ENCODE measurements at regions not wholly inside any gene's neighbourhood (a gene's known extent, or its start where the extent isn't known, plus 50 kb on each side); places are given as distances from the start of the nearest gene placed in this dataset.
"Not testable (repeated sequence)": the region's sequence is repeated elsewhere in the genome, so short reads cannot be mapped to it uniquely, and the experiment has no call there.

DNA sequence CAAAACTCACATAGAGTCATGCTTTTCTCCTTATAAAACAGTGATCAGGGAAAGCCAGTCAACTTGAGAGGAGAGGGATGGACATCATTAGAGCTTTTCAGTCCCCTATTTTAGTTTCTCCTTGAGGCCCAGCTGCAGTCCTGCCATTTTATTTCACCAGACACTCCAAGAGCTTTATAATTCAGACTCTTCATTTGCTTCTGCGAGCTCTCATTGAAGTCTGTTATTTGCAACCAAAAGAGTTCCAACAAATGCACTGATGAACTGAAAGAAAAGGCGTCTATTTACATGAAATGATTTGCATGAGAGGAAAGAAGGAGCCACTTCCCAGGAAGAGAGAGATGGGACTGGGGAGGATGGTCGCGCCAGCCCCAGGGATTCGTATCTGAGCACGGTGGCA is 86.8 kb downstream of the NDUFA12 start:
- no peak for DNase-seq

DNA sequence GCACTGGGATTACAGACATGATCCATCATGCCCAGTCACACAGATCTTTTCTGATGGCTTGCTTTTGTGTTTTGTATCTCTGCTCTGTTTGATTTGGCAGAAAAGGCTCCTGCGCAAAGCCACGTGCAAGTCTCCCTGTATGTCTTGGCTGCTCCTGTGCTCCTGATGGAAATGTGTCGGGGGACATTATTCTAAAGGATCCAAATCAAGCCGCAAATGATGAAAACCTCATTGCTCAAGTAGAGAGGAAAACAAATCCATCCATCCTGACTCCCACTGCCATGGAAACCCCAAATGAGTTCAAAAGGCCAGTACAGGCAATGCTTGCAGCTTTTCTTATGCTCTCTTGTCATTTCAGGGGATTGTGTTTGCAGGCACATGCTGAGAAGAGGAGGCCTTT is 93.8 kb downstream of the NDUFA12 start:
- DNase-seq: no peak

DNA sequence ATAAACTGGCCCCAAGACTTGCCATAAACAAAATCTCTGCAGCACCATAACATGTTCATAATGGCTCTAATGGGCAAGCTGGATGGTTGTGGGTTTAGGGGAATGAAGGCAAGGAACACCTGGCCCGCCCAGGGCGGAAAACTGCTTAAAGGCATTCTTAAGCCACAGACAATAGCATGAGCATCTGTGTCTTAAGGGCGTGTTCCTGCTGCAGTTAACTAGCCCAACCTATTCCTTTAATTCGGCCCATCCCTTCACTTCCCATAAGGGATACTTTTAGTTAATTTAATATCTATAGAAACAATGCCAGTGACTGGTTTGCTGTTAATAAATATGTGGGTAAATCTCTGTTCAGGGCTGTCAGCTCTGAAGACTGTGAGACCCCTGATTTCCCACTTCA is 97.7 kb downstream of the NDUFA12 start:
- DNase-seq: not testable (repeated sequence)

DNA sequence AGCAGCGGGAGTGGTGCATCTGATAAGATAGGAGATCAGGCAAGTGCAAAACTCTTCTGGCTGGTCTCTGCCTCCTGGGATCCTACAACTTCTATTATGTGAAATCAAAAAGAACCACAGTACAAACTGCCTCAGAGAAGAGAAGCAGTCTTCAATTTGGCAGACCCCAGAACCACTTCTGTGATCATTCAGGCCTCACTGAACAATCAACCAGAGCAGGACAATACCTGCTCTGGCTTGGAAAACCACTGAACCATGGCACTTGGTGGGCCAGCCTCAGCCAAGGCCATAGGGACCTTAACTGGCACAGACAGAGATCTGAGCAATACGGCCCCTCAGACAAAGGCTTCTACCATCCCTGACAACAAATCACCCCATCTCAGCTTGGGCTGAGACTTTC is 103.0 kb downstream of the NDUFA12 start:
- no peak for DNase-seq

DNA sequence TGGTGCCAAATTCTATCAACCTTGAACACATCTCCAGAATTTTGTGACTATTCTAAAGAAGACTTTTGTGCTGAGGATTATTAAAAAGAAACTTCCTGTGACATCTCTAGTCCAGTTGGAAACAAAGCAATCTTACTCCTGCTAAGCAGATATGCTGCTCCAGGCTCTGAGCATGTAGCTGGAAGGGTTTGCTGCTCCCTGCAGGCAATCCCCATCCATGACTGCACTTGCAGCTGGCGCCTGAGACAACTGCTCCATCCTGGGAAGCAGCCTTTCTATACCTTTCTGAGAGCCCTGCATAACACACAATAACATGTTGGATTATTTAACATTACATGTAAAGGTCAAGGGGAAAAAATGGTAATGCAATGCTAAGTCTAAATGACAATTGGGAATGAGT is 105.1 kb downstream of the NDUFA12 start:
- DNase-seq: no peak

DNA sequence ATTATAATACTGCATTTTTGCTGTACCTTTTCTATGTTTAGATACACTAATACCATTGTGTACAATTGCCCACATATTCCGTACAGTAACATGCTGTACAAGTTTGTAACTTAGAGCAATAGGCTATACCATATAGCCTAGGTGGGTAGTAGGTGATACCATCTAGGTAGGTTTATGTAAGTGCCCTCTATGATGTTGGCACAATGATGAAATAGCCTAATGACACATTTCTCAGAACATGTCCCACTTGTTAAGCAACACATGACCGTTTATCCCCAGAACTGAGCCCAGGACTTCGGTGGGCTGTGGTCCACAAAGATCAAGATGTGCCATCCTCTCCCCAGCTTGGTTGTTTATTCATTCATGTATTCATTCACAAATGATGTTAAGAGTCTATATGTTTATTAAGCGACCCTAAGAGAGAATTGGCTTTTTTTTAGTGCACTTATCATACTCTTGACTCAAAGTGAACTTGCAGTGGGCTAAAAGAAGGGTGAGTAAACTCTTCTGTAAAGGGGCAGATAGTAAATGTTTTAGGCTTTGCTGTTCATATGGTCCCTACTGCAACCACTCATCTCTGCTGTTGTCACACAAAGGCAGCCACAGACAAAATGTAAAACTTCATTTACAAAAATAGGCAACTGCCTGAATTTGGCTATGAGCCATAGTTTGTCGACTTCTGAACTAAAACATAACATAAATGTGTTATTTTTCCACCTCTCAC is 110.8 kb downstream of the NDUFA12 start:
- no peak for DNase-seq

DNA sequence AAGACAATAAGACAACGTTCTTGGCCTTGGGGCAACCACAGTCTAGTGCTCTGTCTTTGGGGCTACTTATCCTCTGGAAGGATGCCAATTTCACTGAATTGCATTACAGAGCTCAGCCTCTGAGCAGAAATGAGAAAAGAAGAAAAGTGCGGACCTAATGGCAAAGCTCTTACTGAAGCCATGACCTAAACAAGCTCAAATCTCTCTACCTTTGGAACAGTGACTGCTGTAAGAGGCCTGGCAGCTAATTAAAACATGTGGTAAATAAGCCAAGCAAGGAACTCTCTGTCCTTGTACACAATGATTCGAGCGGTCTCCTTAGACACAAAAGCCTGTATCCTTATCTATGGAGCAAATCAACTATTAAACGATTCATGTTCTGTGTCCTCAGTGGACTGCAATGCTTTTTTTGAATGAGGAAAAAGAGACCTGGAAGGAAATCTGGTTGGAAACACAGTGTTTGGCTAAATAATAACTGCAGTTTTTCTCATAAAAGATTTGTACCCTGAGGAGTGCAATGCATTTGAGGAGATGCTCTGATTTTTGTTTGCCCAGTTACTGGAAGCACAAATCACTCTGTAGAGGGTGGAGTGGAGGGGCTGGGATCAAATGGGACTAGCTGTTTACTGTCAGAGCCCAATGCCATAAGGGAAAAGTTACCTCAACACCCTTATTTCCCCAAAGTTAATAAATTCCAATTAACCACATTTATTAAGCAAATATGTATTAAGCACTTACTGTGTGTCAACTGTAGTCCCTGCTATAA is 113.9 kb downstream of the NDUFA12 start:
- no peak for DNase-seq

DNA sequence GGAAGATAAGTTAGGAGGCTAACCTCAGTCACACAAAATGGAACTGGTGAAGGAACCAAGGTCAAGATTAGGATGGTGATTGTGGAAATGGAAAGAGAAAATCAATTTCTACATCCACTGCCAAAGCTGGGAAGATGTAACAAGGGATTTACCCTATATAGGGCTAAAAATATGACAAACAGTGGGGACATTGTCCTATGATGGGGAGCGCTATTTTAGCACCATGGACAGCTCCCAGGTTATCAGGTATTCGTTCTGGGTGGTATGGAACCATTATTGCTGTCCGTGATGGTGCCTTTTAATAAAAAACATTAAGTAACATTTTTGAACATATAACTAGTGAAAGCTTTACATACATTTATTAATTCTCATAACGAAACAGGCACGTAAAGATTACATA is 124.0 kb downstream of the NDUFA12 start:
- DNase-seq: no peak

DNA sequence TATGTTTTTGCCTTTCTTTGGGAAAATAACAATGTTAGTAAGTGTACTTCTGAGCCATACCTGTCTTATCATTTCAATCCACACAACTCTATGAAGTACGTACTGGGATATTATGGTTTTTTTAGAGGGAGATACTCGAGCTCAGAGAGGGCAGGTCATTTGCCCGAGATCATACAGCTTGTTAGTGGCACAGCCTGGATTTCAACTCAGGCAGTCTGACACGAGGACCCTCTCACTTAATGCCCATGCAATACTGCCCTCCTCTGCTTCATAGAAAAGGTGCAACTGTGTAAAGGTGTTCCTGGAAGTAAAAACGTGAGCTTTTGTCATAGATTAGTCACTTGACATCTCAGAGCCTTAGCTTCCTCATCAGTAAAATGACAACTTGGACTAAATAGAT is 128.0 kb downstream of the NDUFA12 start:
- DNase-seq: no peak

DNA sequence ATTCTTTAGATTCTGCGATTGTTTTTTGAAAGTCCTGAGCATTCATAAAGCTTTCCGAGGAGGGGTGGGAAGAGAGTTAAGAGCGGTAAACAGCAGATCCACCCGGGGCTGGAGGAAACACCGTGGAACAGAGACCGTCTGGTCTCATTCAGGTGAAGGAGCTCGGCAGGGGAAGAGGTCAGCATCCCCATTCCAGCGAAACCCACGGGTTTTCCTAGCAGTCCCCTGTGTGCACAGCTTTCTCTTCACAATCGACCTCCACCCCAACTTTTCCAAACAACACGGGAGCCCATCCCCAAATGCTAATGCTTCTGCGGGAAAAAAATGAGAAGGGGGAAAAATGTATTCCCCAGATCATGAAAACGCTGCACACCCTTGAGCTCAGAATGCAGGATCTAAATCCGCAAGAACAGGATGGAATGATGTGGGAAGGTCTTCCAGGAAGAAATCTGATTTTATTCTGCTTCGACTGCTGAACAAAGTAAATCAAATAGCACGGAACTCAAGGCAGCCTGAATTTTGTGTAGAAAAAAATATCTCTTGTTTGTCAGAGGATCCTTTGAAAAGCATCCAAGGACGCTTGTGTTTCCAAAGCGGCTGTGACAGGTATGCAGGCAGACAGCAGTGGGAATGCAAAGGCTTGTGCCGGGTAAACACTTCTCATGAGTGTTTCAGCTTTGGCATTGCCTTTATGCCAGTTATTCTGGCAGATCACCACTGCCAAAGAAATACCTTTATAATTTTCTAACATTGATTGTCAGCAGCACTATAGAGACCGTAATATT is 128.8 kb downstream of the NDUFA12 start:
- DNase-seq: no peak

DNA sequence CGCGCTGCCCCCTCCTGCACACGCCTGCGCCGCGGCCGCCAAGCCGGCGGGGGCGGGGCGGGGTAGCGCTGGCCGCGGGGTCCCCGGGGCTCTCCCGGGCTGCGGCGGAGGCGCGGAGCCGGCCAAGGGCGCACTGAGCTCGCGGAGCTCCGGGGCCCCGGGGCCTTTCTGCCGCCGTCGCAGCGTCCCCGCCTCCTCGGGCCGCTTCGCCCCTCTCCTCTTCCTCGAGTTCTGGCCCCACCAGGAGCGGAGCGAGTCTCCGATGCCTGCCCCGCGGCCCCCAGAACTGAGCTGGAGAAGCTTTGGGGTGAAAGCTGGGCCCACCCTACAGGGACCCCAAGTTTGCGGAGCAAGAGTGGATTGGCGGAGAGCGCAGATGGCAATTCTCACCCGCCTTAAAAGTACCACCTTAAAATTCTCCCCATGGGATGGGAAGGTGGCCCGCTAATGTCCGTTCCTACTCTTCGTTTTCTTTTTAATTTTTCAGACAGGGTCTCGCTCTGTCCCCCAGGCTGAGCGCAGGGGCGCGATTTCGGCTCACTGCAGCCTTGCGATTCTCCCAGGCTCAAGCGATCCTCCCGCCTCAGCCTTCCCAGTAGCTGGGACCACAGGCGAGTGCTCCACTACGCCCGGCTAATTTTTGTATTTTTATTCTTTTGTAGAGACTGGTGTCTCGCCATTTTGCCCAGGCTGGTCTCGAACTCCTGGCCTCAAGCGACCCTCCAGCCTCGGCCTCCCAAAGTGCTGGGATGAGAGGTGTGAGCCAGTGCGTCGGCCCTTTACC is 129.6 kb downstream of the NDUFA12 start:
- no peak for DNase-seq

DNA sequence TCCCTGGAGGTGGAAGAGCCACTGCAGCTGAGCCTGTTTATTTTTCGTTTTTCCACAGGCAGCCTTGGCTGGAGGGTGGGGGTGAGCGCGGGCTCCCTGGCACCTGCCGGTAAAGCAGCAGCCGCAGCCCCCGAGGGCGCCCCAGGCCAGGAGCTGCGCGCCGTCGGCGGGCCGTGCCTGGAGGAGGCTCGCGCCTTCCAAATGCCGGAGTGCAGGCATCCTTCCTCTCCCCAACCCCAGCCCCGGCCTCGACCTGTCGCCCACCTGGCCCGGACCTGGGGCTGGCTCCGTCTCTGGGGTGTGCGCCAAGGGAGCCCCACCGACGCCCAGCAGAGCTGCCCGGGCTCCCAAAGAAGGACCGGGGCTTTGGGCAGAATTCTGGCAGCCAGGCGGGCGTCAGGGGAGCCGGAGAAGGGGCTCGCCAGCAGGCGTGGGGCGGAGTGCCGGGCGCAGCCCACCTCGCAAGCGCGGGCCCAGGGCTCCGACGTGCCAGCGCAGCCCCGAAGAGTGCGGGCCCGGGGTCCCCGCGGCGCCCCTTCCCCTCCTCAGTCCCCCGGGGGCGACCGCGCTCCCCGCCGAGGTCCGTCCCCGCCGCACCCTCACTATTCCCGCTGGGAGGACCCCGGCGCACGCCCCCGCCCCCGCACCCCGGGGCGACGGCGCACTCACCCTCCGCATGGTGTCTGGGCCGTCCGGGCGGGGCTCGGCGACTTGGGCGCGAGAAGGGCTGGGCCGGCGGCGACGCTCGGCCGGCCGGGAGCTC is 130.3 kb downstream of the NDUFA12 start:
- no peak for DNase-seq

DNA sequence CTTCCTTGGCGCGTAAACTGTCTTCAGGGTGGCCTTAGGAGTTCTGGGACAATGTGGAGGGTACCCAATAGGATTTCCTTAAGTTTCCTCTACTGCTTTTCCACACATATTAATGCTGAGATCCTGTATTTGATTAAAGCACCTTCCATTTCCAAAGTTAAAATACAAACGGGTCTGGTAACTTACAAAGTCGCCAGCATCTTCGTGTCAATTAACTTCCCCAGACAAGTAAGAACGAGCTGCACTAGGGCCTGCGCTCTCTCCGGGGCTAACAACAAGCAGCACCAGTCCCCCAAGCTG is 130.9 kb downstream of the NDUFA12 start:
- DNase-seq: no peak

DNA sequence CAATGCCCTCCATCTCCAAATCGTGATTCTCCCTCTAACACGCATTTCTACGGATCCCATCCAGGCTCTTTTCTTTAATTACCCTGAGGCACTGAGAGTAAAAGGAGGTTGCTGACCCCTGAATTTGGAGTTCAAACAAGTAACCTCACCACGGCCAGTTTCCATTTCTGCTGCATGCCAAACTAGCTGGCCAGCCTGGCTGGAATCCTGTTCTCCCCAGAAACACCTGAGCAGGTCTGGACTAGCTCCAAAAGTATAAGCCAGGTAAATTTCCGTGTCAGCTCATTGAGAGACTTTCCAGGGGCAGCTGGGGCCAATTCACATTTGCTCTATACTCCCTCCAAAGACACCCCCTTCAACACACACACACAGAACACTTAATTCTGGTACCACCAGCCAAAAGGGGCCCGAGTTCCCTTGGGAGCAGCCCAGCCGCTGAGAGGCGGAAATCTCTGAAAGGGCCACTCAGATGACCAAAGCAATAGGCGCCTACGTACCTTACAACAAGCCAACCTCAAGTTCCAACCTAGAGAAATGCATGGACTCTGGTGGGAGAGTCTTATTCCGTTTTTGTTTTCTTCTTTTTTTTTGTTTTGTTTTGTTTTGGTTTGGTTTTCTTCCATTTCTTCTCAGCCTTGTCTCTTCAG is 131.4 kb downstream of the NDUFA12 start:
- DNase-seq: no peak

DNA sequence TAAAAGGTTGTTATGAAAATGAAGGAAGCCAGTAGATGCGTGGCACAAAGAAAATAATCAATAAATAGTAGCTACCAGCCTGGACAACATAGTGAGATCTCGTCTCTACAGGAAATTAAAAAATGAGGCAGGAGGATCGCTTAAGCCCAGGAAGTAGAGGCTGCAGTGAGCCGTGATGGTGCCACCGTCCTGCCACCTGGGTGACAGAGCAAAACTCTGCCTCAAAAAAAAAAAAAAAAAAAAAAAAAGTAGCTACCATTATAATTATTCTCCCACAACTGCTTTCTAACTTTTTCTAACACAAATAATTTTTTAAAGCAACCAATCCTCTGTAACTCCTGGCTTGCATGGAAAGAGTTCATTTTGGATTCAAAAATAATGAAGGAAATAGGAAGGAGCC is 133.0 kb downstream of the NDUFA12 start:
- no peak for DNase-seq

DNA sequence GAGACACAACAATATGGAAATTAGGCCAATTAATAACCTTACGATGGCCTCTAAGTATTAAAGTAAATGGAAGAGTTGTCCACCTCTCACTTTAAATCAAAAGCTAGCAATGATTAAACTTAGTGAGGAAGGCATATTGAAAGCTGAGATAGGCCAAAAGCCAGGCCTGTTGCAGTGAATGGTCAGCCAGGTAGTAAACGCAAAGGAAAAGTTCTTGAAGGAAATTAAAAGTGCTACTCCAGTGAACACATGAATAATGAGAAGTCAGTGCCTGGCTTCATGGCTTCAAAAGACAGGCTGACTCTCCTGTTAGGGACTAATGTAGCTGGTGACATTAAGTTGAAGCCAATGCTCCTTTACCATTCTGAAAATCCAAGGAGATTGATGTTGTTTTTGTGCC is 135.3 kb downstream of the NDUFA12 start:
- no peak for DNase-seq

DNA sequence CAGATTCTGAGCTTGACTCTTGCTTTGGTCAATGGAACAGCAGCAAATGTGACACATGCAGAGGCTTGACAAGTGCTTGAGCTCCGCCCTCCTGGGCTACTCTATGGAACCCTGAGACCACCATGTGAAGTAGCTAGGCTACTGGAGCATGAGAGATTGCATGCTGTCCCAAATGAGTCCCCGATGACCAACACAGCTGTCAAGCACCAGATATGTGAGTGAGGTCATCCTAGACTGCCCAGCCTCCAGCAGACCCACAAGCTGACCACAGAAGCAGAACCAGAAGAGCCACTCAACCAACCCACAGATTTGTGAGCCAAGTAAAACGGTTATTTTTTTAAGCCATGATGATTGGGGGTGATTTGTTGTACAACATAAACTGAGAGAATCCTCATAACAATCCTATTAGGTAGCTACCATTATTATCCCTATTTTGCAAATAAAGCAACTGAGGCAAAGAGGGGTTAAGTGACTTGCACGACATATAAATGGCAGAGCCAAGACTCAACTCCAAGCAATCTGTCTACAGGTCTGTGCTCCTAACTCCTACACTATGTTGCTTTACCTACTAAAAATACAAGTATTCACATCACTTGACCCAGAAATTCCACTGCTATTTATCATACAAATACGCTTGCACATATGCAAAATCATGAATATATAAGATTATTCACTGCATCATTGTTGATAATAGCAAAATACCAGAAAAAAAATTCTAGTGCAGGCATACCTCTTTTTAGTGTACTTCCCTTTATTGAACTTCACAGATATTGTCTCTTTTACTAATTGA is 136.2 kb downstream of the NDUFA12 start:
- DNase-seq: no peak

DNA sequence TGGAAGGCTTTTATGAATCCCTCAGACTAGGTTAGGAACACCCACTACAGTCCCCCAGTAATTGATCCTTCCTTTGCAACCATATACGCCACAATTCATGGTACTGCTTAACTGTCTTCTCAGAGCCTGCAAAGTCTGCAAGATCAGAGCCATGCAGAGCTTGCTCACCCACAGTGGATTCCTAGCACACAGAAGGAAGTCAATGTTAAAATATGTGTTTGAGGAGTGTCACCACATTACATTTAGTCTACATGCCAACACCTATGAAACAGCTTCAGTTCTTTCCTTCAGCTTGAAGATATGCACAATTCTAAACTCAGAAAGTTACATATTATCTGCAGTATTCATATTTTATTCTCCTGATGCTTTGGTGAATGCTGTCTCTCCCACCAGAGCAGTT is 138.5 kb downstream of the NDUFA12 start:
- no peak for DNase-seq

DNA sequence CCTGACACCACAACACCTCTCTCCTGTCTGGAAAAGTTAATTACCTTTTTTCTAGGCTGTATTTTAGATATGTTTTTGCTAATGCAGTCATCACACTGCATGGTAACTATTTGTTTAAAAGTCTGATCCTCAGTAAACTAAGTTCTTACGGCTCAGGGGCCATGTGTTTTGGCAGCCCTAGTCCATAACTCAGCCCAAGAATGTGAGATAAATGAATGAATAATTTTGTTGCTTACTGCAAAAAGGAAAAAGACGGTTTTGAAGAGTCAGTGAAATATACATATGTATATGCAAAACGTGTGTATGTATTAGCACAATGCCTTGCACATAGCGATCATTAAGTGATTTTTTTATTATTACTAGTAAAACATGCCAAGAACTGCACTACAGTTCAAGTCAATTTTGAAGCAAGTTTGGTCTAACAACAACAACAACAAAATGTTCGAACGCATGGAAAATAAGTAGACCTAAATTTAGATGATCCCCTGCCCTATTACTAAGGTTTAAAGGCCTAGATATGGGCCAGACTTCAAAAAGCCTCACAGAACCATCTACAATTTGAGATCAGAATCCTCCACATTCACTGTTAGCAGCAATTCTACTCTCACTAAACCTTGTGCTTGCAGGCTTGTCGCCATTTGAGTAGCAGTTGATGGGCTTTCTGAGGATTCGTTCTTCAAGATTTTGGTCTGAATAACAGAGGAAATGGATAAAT is 140.0 kb downstream of the NDUFA12 start:
- DNase-seq: no peak

DNA sequence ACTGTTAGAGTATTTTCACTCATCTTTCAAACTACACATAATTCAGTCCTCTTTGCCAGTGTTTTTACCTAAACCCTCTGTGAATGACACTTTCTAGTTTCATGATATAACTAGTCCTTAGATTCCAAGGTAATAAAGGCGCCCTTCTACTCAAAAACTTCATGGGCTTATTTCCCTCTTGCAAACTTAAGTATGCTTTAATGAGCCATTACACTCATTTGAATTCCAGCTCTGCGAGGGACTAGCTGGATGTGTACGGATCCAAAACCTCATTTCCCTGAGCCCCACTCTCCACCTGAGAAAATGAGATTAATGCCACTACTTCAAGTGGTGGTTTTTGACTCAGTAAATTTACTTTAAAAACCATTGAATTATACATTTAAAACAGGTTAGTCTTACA is 141.1 kb downstream of the NDUFA12 start:
- DNase-seq: no peak

Measured in NCI-H524 treated with DMSO at 0.1 percent for 48 hours (cell line).